ENCODE measurements at regions not wholly inside any gene's neighbourhood (a gene's known extent, or its start where the extent isn't known, plus 50 kb on each side); places are given as distances from the start of the nearest gene placed in this dataset.
"Not testable (repeated sequence)": the region's sequence is repeated elsewhere in the genome, so short reads cannot be mapped to it uniquely, and the experiment has no call there.

DNA sequence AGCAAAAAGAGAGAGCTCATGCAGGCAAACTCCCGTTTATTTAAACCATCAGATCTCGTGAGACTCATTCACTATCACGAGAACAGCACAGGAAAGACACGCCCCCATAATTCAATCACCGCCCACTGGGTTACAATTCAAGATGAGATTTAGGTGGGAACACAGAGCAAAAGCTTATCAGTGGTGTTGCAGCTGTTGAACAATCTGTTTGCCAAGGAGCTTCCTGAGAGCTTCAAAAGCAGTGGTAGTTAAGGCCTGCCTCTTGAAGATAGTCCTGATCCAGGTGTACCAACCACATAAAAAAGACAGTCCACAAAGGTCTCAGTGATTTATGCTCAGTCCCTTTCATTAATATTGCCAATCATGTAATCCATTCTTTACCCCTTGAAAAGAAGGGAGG is 269.4 kb upstream of the IRAK1BP1 start:
- no peak for FAIRE-seq

DNA sequence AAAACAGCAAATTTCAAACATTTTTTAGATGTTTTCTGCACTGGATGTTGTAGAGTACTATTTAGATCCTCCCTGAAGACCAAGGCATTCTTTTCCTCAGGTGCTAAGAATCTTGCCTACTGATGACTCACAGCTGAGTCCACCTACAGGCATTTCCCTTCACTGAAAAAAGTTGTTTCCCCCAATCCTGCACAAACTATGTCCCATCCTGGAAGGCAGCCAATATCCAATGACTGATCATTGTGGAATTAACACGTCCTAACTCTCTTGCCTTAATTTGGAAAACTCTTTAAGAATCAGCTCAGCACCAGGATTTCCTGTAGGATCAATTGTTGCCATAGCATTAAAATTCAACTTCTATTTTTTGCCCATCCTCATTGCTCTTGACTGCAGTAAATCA is 268.4 kb upstream of the IRAK1BP1 start:
- no peak for FAIRE-seq

DNA sequence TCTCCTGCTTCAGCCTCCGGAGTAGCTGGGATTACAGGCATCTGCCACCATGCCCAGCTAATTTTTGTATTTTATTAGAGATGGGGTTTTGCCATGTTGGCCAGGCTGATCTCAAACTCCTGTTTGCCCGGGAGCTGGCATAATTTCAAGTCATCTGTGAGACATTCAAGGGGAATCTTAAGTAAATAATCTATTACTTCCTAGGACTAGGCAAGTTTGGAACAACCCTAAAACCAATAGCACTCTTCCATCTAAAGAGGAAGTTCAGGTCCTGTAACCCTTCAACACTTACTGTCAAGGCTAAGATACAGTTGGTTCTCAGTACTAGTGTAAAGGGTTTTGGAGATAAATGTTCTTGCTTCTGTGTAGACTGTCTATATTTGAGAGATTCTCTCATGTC is 267.8 kb upstream of the IRAK1BP1 start:
- FAIRE-seq, result no peak

DNA sequence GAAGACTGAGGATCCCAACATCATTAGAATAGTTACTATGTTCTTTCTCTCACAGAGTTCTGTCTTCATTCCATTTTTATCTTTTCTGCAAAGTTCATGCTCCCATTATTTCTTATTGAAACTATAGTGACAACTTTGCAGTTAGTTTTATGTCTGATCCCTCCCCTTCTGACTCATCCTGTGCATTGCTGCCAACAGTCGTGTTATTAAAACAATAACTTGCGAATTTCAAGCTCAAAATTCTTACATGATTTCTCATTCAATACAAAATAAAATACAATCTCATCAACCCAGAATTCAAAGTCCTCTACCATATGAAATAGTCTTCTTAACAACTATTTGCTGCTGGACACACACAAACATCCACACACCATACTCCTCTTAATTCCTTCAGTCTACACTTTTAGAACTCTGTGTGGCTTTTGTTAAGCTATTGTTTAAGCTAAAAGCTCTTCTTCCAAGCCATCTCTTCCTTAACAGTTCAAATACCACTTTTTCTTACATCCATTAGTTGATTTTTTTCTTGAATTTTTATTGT is 261.4 kb upstream of the IRAK1BP1 start:
- FAIRE-seq, result no peak

DNA sequence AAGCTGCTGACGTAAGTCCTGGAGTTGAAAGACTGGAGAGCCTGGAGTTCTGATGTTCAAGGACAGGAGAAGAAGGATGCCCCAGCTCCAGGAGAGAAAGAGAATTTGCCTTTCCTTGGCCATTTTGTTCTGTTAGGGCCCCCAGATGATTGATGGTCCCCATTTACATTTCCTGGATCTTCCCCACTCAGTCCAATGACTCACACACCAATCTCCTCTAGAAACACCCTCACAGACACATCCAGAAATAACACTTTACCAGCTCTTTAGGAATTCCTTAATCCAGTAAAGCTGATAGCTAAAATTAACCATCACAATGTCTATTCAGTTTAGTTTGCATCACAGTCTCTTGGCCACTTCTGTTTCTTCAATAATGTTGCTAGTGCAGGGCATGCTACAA is 260.2 kb upstream of the IRAK1BP1 start:
- no peak for FAIRE-seq

DNA sequence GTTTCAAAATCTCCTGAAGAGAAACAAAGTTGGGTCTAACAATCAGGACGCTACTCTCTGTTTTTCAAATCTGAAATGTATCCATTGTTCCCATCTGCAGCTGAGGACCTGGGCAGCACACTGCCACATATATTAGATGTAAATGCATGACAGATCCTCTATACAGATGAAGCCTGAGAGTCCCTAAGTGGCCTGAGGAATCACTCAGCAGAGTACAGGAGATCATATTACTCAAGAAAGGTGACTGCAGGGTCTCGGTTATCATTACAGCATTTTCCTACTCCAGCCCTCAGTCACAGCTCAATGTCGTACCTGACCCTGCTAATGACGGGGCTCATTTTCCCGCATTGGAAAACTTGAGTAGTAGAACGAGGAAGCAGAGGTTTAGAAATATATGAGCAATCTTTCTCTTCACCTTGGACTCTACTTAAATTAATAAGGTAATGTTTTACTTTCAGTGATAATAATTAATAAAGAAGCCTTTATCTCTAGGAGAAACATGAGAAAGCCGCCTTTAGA is 256.2 kb upstream of the IRAK1BP1 start:
- FAIRE-seq, result no peak

DNA sequence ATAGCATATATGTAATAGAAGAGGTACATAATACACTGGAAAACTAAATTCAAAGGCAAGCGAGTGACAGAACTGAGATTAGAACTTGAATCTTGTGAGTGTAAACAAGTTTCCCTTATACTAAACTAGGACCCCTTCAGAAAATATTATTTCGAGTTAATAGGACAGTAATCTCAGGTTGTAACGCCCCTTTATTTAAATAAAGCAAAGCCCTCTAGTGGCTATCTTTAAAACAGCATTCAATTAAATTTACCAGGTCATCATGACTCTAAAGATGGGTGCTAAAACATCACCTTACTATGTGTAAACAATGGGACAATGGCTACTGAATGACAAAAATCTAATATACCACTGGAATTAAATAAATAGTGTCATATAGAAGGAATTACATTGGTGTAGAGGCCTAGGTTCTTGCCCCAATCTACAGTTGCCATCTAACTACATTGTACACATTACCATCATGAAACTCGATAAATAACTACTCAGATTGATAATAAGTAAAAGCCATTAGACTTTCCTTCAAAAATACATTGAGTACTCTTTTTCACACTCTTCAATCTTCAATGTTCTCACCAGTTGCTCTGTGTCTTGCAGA is 255.4 kb upstream of the IRAK1BP1 start:
- FAIRE-seq, result peak; percentile 34

DNA sequence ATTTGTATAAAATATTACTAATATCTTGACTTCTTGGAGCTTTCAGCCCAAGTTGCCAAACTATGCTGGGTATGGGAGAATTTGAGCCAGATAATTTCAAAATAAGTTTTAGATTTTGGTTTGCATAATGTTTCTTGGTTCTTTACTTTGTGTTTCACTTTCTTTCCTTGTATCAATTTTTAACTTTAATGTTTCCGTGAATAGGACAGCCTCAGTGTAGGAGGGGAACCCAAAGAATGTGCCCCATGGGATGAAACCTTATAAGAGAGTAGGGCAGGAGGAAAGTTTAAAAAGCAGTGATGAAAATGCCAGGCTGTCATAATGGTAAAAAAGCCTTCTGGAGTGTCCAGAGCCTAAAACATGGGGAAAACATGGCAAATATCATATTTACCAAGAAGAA is 252.4 kb upstream of the IRAK1BP1 start:
- no peak for FAIRE-seq

DNA sequence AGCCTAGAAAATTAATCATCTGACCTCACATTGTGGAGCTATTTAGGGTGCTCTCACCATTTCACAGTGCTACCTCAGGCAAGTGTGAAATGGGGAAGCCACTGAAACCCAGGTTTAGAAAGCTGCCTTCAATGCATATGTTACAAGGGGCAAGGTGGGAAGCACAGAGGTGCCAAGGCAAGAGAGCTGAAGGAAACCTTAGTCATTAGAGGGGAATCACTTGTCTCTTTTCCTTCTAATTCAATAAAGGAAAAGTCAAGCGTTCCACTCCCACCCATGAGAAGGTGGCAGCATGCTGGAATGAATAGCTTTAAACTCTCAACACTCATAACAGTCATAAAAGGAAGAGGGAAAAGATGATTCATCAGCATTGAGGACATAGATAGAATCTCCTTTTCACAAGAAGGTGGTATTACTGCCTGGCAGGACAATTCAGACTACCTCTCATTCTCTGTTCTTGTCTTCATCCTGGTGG is 251.9 kb upstream of the IRAK1BP1 start:
- FAIRE-seq, result no peak

DNA sequence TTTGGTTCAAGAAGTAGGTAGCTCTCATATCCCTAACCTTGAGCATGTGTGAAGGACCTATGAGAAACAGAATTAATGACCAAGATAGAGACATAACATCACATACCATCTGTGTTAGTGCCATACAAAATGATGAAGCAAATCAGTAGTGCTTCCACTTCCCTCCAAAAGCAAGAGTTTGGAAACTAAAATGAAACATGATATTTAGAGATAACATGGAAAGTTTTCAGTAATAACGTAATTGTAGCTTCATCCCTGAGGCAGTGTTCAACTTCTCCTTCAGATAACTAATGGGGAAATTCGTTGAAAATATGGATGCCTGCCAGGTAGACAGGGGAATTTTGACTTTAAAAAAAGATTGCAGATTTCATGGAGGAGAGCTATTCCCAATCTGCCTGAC is 248.4 kb upstream of the IRAK1BP1 start:
- no peak for FAIRE-seq

DNA sequence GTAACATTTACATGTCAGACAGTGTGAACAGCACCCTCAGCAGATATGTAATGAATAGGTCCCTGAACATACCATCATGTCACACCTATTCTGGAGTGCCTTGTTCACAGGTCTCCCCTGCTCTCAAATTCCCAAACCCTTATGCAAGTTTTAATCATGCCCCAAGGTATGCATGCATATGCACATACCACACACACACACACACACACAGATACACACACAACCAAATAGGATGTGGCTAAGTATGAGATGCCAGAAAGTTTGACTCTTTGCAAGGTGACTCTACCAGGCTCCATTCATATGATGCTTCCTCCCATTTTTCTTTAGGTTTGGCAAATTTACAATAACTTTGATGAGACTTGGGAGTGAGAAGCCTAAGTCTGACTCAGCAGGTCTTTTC is 243.8 kb upstream of the IRAK1BP1 start:
- no peak for FAIRE-seq

DNA sequence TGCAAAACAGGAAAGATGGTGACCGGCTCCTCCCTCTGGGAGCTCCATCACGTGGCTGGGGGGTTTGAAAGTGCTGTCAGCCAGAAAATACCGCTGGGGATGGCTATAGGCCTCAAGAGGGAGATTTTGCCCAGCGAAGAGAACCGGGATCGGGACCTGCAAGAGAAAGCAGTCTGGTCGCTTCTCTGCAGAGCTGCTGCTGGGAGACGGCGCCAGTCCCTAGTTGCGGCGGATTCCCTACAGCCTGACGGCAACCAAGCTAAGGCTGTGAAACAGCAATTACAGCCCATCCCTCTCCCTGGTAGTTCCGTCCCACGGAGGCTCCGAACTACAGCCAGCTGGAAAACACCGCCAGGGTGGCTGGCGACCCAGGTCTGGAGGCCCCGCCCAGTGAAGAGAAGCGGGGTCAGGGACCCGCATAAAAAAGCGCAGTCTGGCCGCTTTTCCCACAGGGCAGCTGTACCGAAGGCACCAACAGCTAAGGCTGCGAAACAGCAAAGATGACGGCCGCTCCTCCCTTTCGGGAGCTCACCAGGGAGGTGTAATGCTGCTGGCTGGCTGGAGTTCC is 238.1 kb upstream of the IRAK1BP1 start:
- no peak for FAIRE-seq

DNA sequence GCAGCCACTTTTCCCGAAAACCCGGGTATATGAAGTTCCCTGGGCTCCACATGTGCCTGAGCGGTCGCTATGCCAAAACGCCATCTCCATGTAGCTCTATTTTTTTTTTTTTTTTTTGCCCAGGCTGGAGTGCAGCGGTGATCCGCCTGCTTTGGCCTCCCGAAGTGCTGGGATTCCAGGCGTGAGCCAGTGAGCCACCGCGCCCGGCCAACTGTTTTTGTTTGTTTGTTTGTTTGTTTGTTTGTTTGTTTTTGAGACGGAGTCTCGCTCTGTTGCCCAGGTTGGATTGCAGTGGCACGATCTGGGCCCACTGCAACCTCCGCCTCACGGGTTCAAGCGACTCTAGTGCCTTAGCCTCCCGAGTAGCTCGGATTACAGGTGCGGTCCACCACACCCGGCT is 237.5 kb upstream of the IRAK1BP1 start:
- FAIRE-seq, result no peak

DNA sequence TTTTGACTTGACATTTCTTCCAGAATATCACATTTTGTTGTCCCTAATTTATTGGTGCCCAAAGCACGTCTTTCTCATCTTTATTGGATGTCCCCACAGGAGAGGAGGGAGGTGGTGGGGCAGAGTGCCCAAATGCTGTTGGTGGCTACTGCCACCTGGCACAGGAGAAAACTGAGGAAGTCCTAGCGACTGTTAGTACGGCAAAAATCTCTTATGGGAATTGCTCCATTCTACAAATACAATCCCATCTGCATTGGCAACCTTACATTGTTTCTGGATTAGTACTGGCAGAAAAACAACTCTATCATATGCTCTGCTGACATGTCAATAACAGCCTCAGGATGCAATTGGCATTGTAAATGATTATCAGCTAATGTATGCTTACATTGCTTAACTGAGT is 235.4 kb upstream of the IRAK1BP1 start:
- no peak for FAIRE-seq

DNA sequence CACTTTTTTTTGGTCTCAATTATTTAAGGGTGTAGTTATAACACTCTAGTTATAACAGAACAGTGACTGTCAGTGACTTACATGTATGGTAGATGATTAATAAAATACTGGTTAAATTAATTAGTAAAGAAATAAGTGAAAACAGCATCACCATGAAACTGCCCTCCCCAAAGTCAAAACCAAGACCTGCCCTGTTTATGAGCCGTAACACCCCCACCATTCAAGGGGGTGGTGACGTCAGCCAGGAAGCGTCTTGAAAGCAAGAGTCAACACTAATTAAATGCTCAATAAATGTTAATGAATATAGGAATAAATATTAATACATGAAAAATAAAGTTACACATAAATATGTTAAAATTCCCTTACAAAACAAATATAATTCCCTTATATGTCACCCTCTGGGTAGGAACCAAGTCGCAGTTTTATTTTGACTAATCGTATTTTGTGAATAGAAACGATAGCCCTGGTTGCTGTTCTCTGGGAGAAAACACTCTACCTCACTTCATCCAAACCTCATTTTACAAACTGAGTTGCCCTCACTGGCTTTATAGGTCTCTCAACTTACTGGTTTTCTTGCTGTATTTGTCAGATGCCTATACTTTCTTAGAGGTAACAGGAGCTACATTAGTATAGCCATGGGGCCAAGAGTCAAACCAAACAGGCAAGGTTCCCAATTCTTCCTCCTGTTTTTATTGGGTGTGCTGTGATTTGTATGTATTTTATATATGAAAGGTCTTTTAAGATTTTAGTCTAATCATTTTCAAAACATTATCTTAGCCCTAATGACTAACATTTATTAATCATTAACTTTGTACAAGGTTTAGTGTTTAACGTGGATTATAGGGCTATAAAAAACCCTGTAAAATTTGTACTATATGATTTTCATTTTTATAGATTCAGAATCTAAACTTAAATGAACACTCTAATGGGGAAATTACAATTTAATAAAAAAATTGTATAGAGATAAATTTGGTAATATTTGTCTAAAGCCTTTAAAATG is 227.9 kb upstream of the IRAK1BP1 start:
- no peak for FAIRE-seq

DNA sequence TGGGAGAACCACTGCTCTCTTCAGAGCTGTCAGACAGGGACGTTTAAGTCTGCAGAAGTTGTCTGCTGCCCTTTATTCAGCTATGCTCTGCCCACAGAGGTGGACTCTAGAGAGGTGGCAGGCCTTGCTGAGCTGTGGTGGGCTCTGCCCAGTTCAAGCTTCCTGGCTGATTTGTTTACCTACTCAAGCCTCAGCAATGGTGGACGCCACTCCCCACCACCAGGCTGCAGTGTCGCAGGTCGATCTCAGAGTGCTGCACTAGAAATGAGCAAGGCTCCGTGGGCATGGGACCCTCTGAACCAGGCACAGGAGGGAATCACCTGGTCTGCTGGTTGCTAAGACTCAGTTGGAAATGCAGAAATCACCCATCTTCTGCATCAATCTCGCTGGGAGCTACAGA is 223.4 kb upstream of the IRAK1BP1 start:
- not testable (repeated sequence) for FAIRE-seq

DNA sequence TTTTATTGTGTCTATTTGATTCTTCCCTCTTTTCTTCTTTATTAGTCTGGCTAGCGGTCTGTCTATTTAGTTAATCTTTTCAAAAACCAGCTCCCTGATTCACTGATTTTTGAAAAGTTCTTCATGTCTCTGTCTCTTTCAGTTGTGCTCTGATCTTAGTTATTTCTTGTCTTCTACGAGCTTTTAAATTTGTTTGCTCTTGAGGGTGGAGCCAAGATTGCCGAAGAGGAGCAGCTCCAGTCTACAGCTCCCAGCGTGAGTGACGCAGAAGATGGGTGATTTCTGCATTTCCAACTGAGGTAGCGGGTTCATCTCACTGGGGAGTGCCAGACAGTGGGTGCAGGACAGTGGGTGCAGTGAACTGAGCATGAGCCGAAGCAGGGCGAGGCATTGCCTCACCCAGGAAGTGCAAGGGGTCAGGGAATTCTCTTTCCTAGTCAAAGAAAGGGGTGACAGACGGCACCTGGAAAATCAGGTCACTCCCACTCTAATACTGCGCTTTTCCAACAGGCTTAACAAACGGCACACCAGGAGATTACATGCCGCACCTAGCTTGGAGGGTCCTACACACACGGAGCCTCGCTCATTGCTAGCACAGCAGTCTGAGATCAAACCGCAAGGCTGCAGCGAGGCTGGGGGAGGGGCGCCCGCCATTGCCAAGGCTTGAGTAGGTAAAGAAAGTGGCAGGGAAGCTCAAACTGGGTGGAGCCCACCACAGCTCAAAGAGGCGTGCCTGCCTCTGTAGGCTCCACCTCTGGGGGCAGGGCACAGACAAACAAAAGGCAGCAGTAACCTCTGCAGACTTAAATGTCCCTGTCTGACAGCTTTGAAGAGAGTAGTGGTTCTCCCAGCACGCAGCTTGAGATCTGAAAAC is 220.6 kb upstream of the IRAK1BP1 start:
- FAIRE-seq, result not testable (repeated sequence)

DNA sequence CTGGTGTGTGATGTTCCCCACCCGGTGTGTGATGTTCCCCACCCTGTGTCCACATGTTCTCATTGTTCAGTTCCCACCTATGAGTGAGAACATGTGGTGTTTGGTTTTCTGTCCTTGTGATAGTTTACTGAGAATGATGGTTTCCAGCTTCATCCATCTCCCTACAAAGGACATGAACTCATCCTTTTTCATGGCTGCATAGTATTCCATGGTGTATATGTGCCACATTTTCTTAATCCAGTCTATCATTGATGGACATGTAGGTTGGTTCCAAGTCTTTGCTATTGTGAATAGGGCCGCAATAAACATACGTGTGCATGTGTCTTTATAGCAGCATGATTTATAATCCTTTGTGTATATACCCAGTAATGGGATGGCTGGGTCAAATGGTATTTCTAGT is 201.5 kb upstream of the IRAK1BP1 start:
- not testable (repeated sequence) for FAIRE-seq

DNA sequence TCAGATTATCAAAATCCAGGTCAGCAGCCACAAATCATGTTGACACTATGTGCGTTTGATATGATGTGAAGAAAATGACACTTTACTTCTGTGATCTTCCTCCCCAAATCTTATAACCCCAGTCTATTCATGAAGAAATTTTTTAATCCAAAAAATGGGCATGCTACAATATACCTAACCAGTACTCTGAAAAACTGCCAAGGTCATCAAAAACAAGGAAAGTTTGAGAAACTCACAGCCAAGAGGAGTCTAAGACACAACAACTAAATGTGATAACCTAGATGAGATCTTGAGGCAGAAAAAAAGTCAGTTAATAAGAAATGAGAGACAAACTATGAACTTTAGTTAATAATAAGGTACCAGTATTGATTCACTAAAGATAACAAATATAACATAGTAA is 200.6 kb upstream of the IRAK1BP1 start:
- no peak for FAIRE-seq

DNA sequence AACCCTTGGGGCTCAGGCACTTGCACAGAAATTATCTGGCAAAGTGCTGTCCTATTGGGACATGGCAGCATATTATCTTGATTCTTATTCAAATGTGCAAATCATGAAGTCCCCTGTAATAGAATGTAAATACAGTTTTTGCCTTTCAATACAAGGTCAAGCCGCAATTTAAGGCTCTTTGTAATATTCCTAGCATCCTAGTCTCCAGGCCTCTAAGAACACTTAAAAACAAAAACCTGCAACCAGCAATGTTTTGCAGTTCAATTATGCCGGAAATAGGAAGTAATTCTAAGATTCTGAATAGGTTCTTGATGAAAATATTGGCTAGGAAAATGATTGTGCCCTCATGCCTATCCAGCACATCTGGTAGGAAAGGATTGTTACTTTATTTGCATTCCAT is 197.2 kb upstream of the IRAK1BP1 start:
- FAIRE-seq, result no peak

DNA sequence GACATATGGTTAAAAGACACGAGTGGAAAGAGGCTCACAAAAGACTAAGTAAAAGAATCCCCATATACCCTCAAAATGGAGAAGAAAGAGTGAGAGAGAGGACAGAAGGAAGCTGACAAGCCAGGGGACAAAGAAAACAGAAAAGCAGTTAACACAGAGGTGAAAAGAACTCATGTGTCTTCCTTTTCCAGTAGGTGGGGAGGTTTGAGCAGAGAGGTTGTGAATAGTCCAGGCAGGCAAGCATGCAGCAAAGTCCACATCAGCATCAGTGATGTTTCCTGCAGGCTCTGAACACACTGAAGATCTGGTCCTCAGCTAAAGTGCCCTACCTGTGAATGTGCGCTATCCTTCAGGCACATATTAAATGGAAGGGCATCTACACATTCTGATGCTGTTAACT is 196.5 kb upstream of the IRAK1BP1 start:
- FAIRE-seq, result no peak
